ENCODE measurements at regions not wholly inside any gene's neighbourhood (a gene's known extent, or its start where the extent isn't known, plus 50 kb on each side); places are given as distances from the start of the nearest gene placed in this dataset.

GRCh38 chr20:50293284-50294139, 102.9 kb downstream of the CEBPB start:
- TF ChIP-seq POLR2A (IDR thresholded peaks at IDR 0.05), result no peak
- TF ChIP-seq, protein P1, sequence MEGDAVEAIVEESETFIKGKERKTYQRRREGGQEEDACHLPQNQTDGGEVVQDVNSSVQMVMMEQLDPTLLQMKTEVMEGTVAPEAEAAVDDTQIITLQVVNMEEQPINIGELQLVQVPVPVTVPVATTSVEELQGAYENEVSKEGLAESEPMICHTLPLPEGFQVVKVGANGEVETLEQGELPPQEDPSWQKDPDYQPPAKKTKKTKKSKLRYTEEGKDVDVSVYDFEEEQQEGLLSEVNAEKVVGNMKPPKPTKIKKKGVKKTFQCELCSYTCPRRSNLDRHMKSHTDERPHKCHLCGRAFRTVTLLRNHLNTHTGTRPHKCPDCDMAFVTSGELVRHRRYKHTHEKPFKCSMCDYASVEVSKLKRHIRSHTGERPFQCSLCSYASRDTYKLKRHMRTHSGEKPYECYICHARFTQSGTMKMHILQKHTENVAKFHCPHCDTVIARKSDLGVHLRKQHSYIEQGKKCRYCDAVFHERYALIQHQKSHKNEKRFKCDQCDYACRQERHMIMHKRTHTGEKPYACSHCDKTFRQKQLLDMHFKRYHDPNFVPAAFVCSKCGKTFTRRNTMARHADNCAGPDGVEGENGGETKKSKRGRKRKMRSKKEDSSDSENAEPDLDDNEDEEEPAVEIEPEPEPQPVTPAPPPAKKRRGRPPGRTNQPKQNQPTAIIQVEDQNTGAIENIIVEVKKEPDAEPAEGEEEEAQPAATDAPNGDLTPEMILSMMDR (IDR thresholded peaks at IDR 0.05), result no peak
- WGBS, 2 donors, result 68 to 72% methylated on average over 16 to 21 of the region's 21 CpGs
- no peak for DNase-seq (ENCODE audit: low spot score in 2 of 2)
- no peak overlapping the region for H3K4me3 ChIP-seq (ENCODE audit: low read depth, poor library complexity, severe bottlenecking)
- intact Hi-C loops (cut with DNase I; ENCODE audit: low total_unique reads), result no loop called here

GRCh38 chr20:50294164-50295088, 103.8 kb downstream of the CEBPB start:
- DNase-seq (ENCODE audit: low spot score in 2 of 2), result no peak
- WGBS, 2 donors, result 90 to 95% methylated on average over 15 to 17 of the region's 18 CpGs
- TF ChIP-seq POLR2A (IDR thresholded peaks at IDR 0.05), result no peak
- TF ChIP-seq, protein P1 (IDR thresholded peaks at IDR 0.05), result no peak
- no peak overlapping the region for H3K4me3 ChIP-seq (ENCODE audit: low read depth, poor library complexity, severe bottlenecking)
- intact Hi-C loops (cut with DNase I; ENCODE audit: low total_unique reads), result no loop called here

GRCh38 chr20:50295345-50295744, 104.7 kb downstream of the CEBPB start:
- no peak for DNase-seq (ENCODE audit: low spot score in 2 of 2)
- H3K4me3 ChIP-seq (ENCODE audit: low read depth, poor library complexity, severe bottlenecking), result no peak overlapping the region
- TF ChIP-seq, protein P1 (IDR thresholded peaks at IDR 0.05), result no peak
- TF ChIP-seq POLR2A (IDR thresholded peaks at IDR 0.05), result no peak
- WGBS, 2 donors, result 71 to 77% methylated on average over 5 of the region's 5 CpGs
- intact Hi-C loops (cut with DNase I; ENCODE audit: low total_unique reads), result no loop called here

DNA sequence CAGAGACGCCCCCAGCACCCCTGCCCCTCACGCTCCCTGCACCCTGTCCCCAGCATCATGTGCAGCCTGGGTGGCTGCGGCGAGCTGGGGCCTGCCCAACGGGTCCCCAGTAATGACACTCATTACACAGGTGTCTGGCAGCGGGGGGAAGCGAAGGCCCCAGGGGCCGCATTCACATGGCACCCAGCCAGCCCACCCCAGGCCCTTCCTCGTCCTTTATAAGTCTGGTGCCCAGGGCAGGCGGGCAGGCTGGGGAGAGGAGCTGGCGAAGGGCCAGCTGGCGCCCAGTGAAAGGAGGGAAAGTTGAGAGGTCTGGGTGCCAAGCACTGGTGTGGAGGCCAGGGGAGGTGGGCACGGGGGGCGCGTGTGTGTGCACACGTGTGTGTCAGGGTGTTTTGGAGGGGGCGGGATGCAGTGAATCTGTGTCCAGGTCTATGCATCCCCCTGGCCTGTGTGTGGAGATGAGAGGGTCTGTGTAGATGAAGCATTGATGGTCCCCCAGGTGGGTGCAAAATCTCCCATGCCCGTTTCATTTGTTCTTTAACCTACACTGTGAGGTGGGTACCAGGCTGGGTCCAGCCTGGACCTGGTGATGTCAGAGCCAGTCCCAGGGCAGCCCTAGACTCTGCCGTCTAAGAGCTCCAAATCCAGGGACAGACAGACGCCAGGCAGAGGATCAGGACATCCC, 105.3 kb downstream of the CEBPB start:
- 56 to 63% methylated on average over 18 to 20 of the region's 20 CpGs for WGBS, 2 donors
- TF ChIP-seq, protein P1 (IDR thresholded peaks at IDR 0.05), result no peak
- TF ChIP-seq POLR2A (IDR thresholded peaks at IDR 0.05), result no peak
- DNase-seq (ENCODE audit: low spot score in 2 of 2), result no peak
- intact Hi-C loops (cut with DNase I; ENCODE audit: low total_unique reads), result no loop called here
- no peak overlapping the region for H3K4me3 ChIP-seq (ENCODE audit: low read depth, poor library complexity, severe bottlenecking)

DNA sequence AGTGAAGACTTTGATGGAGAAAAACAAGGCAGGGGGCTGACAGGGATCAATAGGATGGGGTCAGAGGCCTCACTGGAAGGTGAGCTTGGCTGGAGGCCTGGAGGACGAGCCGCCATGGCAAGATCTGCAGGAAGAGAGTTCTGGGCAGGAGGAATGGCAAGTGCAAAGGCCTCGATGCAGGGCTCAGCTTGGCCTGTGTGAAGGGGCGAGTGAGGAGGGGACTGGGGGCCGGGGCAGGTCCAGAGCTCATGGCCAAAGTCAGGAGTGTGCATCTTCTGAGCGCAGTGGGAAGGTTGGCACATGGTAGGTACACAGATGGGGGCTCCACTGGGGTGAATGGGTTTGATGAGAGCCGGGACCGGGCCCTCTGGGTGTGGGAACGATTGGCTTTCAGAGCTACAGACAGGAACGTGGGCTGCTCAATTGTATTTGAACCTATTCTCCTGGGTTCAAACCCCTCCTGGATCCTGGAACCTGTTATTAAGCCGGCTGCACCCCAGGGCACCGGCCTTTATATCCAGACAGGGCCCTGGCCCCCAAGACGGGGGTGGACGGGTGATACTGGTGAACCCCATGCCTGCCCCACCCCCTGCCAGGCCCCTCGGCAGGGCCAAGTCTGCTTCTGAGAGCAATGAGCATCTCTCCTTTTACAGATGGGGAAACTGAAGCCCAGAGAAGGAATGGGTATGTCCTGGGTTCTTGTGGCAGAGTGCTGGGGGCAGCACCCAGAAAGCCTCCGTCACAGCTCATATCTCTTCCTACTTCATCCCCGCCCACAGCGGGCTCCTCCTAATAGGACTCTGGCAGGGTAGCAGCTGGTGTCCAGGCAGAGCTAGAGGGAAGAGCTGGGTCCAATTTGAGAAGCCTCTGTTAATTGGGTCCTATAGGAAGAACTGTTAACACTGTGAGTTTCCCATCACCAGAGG, 106.1 kb downstream of the CEBPB start:
- TF ChIP-seq, protein P1 (IDR thresholded peaks at IDR 0.05), result no peak
- TF ChIP-seq POLR2A (IDR thresholded peaks at IDR 0.05), result no peak
- 76 to 81% methylated on average over 18 of the region's 18 CpGs for WGBS, 2 donors
- DNase-seq (ENCODE audit: low spot score in 2 of 2), result peak in 1 of 2 donors; percentile 92
- intact Hi-C loops (cut with DNase I; ENCODE audit: low total_unique reads), result no loop called here
- H3K4me3 ChIP-seq (ENCODE audit: low read depth, poor library complexity, severe bottlenecking), result no peak overlapping the region

Measured in lower leg skin (tissue), 4 donors.